Neural cell (in vitro differentiated cells): ENCODE measurements at regions not wholly inside any gene's neighbourhood (a gene's known extent, or its start where the extent isn't known, plus 50 kb on each side); places are given as distances from the start of the nearest gene placed in this dataset.

ENCODE experiments used
- CTCF ChIP-seq: fragments of 450-650 bp; IDR thresholded peaks from 2 replicates; pipeline ENCODE4 v1.5.1; 2014; ENCODE audit warnings: antibody characterized with exemption, mild to moderate bottlenecking, moderate library complexity; ENCODE audit not compliant: poor library complexity, severe bottlenecking
- RAD21 ChIP-seq: fragments of 450-650 bp; conservative IDR thresholded peaks from 2 replicates; pipeline ENCODE4 v1.6.1; 2014; ENCODE audit warnings: antibody characterized with exemption, mild to moderate bottlenecking, moderate library complexity

DNA sequence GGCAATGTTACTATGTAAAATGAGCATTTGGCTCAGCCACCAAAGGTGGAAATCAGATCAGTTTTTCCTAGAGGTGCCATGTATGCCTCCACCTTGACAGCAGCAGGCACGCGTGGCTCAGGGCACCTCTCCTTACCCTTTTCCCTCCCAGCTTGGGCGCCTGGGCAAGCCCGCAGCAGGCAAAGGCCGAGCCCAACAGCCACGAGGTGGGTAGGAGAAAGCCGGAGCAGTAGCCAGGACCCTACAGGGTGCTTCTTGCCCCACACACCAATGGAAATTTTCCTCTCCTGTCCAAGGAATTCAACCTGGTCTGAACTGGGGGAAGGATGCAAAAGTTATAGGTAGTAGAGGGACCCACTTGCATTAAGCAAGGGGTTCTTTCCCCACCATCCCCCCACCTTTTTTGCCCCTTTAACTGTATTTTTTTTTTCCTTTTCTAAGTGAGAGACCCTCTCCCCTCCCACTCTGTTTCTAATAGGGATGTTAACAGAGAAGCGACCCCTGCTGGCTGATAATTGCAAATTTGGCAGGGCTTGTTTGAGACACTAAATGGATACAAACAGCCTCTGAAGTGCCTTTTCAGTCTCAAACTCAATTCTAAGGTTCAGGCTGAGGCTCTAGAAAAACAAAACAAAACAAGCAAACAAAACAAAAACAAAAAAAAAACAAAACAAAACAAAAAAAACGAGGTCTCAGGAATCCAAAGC is 895.1 kb downstream of the PCDH18 start:
- no peak for TF ChIP-seq CTCF
- TF ChIP-seq RAD21 = no peak
